K562 (cell line): ENCODE measurements at regions not wholly inside any gene's neighbourhood (a gene's known extent, or its start where the extent isn't known, plus 50 kb on each side); places are given as distances from the start of the nearest gene placed in this dataset.
A peak's percentile ranks its signal among the peaks of the same experiment; 100 is the strongest.

Experiments
- KDM1A ChIP-seq, 2 experiments: fragments of 450-650 bp; IDR thresholded peaks; 2 replicates each; pipeline ENCODE4 v1.6.1; 2016; ENCODE audit warnings: mild to moderate bottlenecking in 2 of 2
- REST ChIP-seq, 2 experiments: fragments of 450-650 bp; formaldehyde crosslinking in 1 of 2; IDR thresholded peaks; 2 replicates each; pipeline versions ENCODE4 v1.4.0 to v1.6.1; 2014 to 2020; ENCODE audit warnings: mild to moderate bottlenecking in 2 of 2, borderline replicate concordance in 1 of 2, low read depth in 1 of 2
- ZBTB2 ChIP-seq: fragments of 450-650 bp; IDR thresholded peaks from 2 replicates; pipeline ENCODE4 v1.6.1; 2016; ENCODE audit warnings: antibody characterized with exemption

GRCh38 chr9:11064909-11065308 is 452.1 kb upstream of the PTPRD start (continued):
- TF ChIP-seq REST (IDR thresholded peaks at IDR 0.05; ENCODE audit: borderline replicate concordance), result peak; percentile 95
- TF ChIP-seq REST (CRISPR knock-in tag; IDR thresholded peaks at IDR 0.05; ENCODE audit: low read depth), result no peak
- TF ChIP-seq ZBTB2, result no peak
- TF ChIP-seq KDM1A (IDR thresholded peaks at IDR 0.05), result no peak
